ENCODE measurements at regions not wholly inside any gene's neighbourhood (a gene's known extent, or its start where the extent isn't known, plus 50 kb on each side); places are given as distances from the start of the nearest gene placed in this dataset.

DNA sequence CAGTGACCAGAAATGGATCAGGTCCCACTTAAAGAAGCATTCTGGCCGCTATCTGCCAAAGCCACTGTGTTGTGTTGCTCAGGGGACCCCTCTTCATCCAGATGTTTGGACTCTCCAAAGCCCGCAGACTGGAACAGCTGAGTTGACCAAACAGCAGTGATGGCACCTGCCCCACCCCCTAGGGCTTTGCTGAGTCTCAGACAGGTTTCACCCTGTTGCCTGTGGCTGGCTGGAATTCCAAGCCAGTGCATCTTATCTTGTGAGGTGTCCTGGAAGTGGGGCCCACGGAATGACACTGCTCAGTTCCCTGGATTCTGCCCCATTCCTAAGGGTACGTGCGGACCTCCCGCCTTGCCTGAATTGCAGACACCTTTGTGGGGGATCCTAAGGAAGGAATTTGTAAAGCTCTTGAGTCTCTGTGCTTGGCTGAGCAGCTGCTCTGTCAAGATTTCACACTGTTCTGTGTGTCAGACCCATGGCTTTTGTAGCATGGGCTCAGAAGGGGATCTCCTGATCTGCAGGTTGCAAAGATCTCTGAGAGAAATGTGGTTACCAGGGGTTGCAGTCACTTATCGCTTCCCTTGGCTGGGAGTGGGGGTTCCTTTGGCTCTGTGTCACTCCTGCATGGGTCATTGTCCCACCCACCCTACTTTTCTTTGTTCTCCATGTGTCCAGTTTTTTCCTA, 1707.9 kb upstream of the PCDH10 start:
- no peaks in the 10 kb centered on the region for H3K27me3 ChIP-seq (ENCODE audit: insufficient read depth, low read depth)
- no peak overlapping the region for H2AFZ ChIP-seq (ENCODE audit: low read depth)
- no peak overlapping the region for H3K9ac ChIP-seq
- H3K4me2 ChIP-seq, result no peak overlapping the region
- H3K4me1 ChIP-seq (ENCODE audit: low read depth, poor library complexity, severe bottlenecking), result no peaks in the 10 kb centered on the region
- H4K20me1 ChIP-seq (ENCODE audit: insufficient read depth), result no peaks in the 10 kb centered on the region
- no peaks in the 10 kb centered on the region for H3K79me2 ChIP-seq (ENCODE audit: insufficient read depth, low read depth)
- no peak overlapping the region for H3K27ac ChIP-seq
- TF ChIP-seq CTCF (conservative IDR thresholded peaks at IDR 0.05; ENCODE audit: low read depth, low read length), result no peak
- H3K36me3 ChIP-seq (ENCODE audit: insufficient read depth), result no peaks in the 10 kb centered on the region
- H3K4me3 ChIP-seq (IDR thresholded peaks at IDR 0.05; ENCODE audit: insufficient read depth, low read depth, low read length), result no peak overlapping the region

DNA sequence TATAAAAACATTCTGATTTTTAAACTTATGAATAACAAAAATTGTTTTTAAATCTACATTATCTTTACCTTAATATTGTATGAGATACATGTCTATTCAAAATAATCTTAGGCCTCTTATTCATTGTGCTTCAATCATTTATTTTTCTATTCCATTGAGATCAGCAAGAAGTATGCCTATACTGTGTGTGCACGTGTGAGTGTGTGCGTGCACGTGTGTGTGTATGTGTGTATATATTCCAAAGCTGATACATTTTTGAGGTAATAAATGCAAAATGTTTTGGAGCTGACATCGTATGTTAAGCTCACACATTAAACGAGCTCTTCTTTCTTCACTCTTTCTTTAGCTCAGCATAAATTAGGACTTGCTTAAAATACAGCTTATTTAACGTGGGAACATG, 1701.2 kb upstream of the PCDH10 start:
- no peak overlapping the region for H2AFZ ChIP-seq (ENCODE audit: low read depth)
- no peaks in the 10 kb centered on the region for H3K79me2 ChIP-seq (ENCODE audit: insufficient read depth, low read depth)
- H3K27ac ChIP-seq, result no peak overlapping the region
- no peaks in the 10 kb centered on the region for H3K27me3 ChIP-seq (ENCODE audit: insufficient read depth, low read depth)
- no peak overlapping the region for H3K4me2 ChIP-seq
- no peak for TF ChIP-seq CTCF (conservative IDR thresholded peaks at IDR 0.05; ENCODE audit: low read depth, low read length)
- H4K20me1 ChIP-seq (ENCODE audit: insufficient read depth), result no peaks in the 10 kb centered on the region
- H3K4me3 ChIP-seq (IDR thresholded peaks at IDR 0.05; ENCODE audit: insufficient read depth, low read depth, low read length), result no peak overlapping the region
- no peak overlapping the region for H3K9ac ChIP-seq
- peaks cover 7% of the 10 kb centered on the region for H3K4me1 ChIP-seq (ENCODE audit: low read depth, poor library complexity, severe bottlenecking)
- no peaks in the 10 kb centered on the region for H3K36me3 ChIP-seq (ENCODE audit: insufficient read depth)

DNA sequence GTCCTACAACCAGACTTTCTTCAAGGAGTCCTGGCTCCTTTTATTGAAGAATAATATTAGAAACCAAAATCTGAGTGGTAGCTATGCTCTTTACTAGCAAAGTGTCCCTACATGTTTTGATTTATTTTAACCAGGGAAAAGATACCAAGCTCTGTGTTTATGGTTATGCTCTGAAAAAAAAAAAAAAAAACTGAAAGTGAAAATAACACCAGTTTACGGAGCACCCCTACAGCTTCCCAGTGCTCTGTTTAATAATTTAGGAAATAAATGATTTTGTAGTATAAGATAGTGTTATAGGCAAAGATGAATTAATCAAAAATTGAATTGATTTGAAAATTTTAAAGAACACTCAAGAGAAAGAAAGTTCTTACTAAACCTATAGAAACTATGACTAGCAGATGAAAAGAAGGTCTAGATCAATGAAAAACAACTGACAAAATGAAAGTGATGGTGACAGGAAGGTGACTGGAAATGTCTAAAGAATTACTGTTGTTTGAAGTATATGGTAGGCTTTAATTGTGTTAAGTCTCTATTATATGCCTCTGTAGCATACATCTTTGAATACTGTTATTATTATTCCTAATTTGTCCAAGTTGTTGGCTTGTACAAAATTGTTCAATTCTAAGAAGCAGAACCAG, 1698.4 kb upstream of the PCDH10 start:
- Histone ChIP-seq H3K36me3 (ENCODE audit: insufficient read depth) (no peaks in the 10 kb centered on the region), H3K4me1 (ENCODE audit: low read depth, poor library complexity, severe bottlenecking) (peaks cover 7% of the 10 kb centered on the region), H3K27ac (0 out of 2 replicates have a peak overlapping the region, but pooled peaks have one; percentile 2), H3K4me2 (peak overlapping the region; percentile 42), H3K79me2 (ENCODE audit: insufficient read depth, low read depth) (no peaks in the 10 kb centered on the region), H4K20me1 (ENCODE audit: insufficient read depth) (no peaks in the 10 kb centered on the region), H3K9ac (peak overlapping the region; percentile 49), H2AFZ (ENCODE audit: low read depth) (peak overlapping the region; percentile 64), H3K4me3 (IDR thresholded peaks at IDR 0.05; ENCODE audit: insufficient read depth, low read depth, low read length) (no peak overlapping the region), H3K27me3 (ENCODE audit: insufficient read depth, low read depth) (no peaks in the 10 kb centered on the region)
- no peak for TF ChIP-seq CTCF (conservative IDR thresholded peaks at IDR 0.05; ENCODE audit: low read depth, low read length)

- Histone ChIP-seq H3K9ac (peak overlapping the region; percentile 48), H3K79me2 (ENCODE audit: insufficient read depth, low read depth) (no peaks in the 10 kb centered on the region), H3K4me1 (ENCODE audit: low read depth, poor library complexity, severe bottlenecking) (peaks cover 55% of the 10 kb centered on the region), H3K36me3 (ENCODE audit: insufficient read depth) (no peaks in the 10 kb centered on the region), H3K27ac (peak overlapping the region; percentile 87), H3K27me3 (ENCODE audit: insufficient read depth, low read depth) (no peaks in the 10 kb centered on the region), H2AFZ (ENCODE audit: low read depth) (peak overlapping the region; percentile 66), H3K4me2 (peak overlapping the region; percentile 91), H3K4me3 (IDR thresholded peaks at IDR 0.05; ENCODE audit: insufficient read depth, low read depth, low read length) (no peak overlapping the region), H4K20me1 (ENCODE audit: insufficient read depth) (no peaks in the 10 kb centered on the region)
- no peak; the same call in 1 of the 2 replicates for TF ChIP-seq CTCF (conservative IDR thresholded peaks at IDR 0.05; ENCODE audit: low read depth, low read length)
These were observed 1689.5 kb upstream of the PCDH10 start for GRCh38 chr4:131459430-131460101.

All from KMS-11 (cell line).